ENCODE measurements at regions not wholly inside any gene's neighbourhood (a gene's known extent, or its start where the extent isn't known, plus 50 kb on each side); places are given as distances from the start of the nearest gene placed in this dataset.
A peak's percentile ranks its signal among the peaks of the same experiment; 100 is the strongest.

- Histone ChIP-seq H3K36me3 (ENCODE audit: control insufficient read depth, insufficient read depth, low read length) (no peaks in the 10 kb centered on the region), H3K4me1 (0 out of 2 replicates have a peak, but pooled peaks cover 4% of the 10 kb centered on the region), H3K4me3 (ENCODE audit: low read depth, low read length) (no peak overlapping the region), H3K9me3 (no peaks in the 10 kb centered on the region), H3K27me3 (replicated peaks; ENCODE audit: control insufficient read depth, insufficient read depth, low read length) (peaks cover 1% of the 10 kb centered on the region; the same call in 1 of the 2 replicates)
- Mint-ChIP-seq H3K9me3 (ENCODE audit: unreplicated experiment) (no peaks in the 10 kb centered on the region), H3K4me3 (ENCODE audit: unreplicated experiment) (peak overlapping the region; percentile 42), H3K36me3 (ENCODE audit: insufficient read depth, unreplicated experiment) (no peaks in the 10 kb centered on the region), H3K27ac (ENCODE audit: unreplicated experiment) (peak overlapping the region; percentile 43), H3K4me1 (ENCODE audit: low read depth, unreplicated experiment) (peaks cover 10% of the 10 kb centered on the region), H3K27me3 (ENCODE audit: insufficient read depth, unreplicated experiment) (peaks cover 5% of the 10 kb centered on the region)
- intact Hi-C loops (cut with micrococcal nuclease; ENCODE audit: unreplicated experiment): loop anchor here (10.0 kb wide), 1 partner anchor 294 kb away; no protein-coding TSS in a partner anchor
- ChIA-PET CTCF (no interaction called here), POLR2A (no interaction called here)
- DNase-seq: no peak
- TF ChIP-seq CTCF (IDR thresholded peaks at IDR 0.05; ENCODE audit: insufficient read depth in 1 of 2, low read depth in 1 of 2, low read length in 1 of 2, severe bottlenecking in 1 of 2, unreplicated experiment in 1 of 2): no peak
- no TSS peak for BruUV-seq (replicated peaks)
These were observed 178.7 kb downstream of the EN1 start for GRCh38 chr2:118668431-118669424.

- H3K4me1 Mint-ChIP-seq (ENCODE audit: low read depth, unreplicated experiment): peaks cover 10% of the 10 kb centered on the region
- H3K4me3 ChIP-seq (ENCODE audit: low read depth, low read length): no peak overlapping the region
These were observed 179.5 kb downstream of the EN1 start for GRCh38 chr2:118667964-118668363.

More at GRCh38 chr2:118667964-118668363, 179.5 kb downstream of the EN1 start:
- POLR2A ChIA-PET: no interaction called here
- TF ChIP-seq CTCF (IDR thresholded peaks at IDR 0.05; ENCODE audit: insufficient read depth in 1 of 2, low read depth in 1 of 2, low read length in 1 of 2, severe bottlenecking in 1 of 2, unreplicated experiment in 1 of 2): no peak
- no peaks in the 10 kb centered on the region for H3K36me3 Mint-ChIP-seq (ENCODE audit: insufficient read depth, unreplicated experiment)
- BruUV-seq (replicated peaks): no TSS peak
- H3K27ac Mint-ChIP-seq (ENCODE audit: unreplicated experiment): no peak overlapping the region
- intact Hi-C loops (cut with micrococcal nuclease; ENCODE audit: unreplicated experiment): loop anchor here (10.0 kb wide), 1 partner anchor 293 kb away; no protein-coding TSS in a partner anchor
- CTCF ChIA-PET: no interaction called here
- no peak overlapping the region for H3K4me3 Mint-ChIP-seq (ENCODE audit: unreplicated experiment)
- no peak for DNase-seq
- Histone ChIP-seq H3K9me3 (no peaks in the 10 kb centered on the region), H3K36me3 (ENCODE audit: control insufficient read depth, insufficient read depth, low read length) (no peaks in the 10 kb centered on the region), H3K27me3 (replicated peaks; ENCODE audit: control insufficient read depth, insufficient read depth, low read length) (peaks cover 1% of the 10 kb centered on the region; the same call in 1 of the 2 replicates), H3K4me1 (0 out of 2 replicates have a peak, but pooled peaks cover 4% of the 10 kb centered on the region)
- H3K9me3 Mint-ChIP-seq (ENCODE audit: unreplicated experiment): no peaks in the 10 kb centered on the region
- H3K27me3 Mint-ChIP-seq (ENCODE audit: insufficient read depth, unreplicated experiment): peaks cover 5% of the 10 kb centered on the region

Measured in Caco-2 (cell line).